HG03025 (cell line): ENCODE measurements at regions not wholly inside any gene's neighbourhood (a gene's known extent, or its start where the extent isn't known, plus 50 kb on each side); places are given as distances from the start of the nearest gene placed in this dataset.

Source experiments
- ATAC-seq: cut with Tn5 transposase; IDR thresholded peaks from one replicate; pipeline ENCODE4 v1.9.1; 2021; ENCODE audit warnings: mild to moderate bottlenecking, moderate library complexity; ENCODE audit not compliant: unreplicated experiment, low FRiP score

- ATAC-seq, result no peak
Measured at GRCh38 chr5:74430631-74431289, 209.8 kb downstream of the ENC1 start.

GRCh38 chr5:74429495-74429894, 211.0 kb downstream of the ENC1 start:
- no peak for ATAC-seq

DNA sequence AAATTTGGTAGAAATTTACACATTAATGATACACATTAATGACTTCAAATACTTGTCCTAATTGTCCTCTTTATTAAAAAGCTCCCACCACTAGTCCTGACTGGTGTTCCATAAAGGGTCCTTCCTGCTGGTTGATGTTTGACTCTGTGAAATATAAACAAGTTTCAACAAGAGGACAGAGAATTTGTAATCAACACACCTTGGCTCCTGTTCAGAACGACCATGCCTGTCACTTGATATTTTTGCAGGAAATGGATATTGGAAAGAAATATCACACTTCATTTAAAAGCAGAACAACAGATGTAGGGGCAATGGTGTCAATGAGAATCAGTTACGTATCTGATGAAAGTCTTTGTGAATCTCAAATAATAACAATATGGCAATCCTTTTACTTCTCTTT, 211.7 kb downstream of the ENC1 start:
- ATAC-seq, result no peak

DNA sequence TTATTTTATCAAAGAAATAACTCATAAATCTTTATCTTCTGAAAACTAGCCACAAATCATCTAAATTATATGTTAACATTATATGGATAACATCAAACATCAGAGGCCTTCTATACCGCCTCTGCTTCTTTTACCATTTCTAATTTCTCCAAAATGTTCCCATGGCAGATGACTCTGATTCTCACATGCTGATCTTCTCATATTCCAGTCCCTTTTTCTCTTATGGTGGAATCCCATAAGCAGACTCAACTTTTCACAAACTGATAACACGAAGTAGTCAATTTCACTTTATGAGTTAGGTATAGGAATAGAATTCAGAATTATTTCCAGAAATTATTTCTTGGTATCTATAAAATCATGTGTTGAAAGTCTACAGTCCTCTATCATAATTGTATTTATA, 212.3 kb downstream of the ENC1 start:
- ATAC-seq, result no peak

DNA sequence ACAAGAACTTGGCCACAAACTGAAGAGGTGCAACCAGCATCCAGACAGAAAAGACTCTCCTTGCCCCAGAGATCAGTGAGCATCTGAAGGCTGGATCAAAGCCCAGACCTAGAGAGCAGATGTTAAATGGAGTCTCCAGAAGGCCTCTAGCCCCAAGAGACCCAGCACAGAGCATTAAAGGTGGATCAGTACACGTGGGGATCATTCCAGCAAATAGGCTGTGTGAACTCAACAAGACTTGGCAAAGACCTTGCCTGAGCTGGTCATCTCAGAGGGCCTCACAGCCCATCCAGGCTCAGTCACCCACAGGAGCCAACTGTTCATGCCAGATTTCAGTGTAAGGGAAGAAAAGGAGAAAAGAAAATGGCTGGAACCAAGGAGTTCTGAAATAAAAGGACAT, 214.0 kb downstream of the ENC1 start:
- no peak for ATAC-seq

DNA sequence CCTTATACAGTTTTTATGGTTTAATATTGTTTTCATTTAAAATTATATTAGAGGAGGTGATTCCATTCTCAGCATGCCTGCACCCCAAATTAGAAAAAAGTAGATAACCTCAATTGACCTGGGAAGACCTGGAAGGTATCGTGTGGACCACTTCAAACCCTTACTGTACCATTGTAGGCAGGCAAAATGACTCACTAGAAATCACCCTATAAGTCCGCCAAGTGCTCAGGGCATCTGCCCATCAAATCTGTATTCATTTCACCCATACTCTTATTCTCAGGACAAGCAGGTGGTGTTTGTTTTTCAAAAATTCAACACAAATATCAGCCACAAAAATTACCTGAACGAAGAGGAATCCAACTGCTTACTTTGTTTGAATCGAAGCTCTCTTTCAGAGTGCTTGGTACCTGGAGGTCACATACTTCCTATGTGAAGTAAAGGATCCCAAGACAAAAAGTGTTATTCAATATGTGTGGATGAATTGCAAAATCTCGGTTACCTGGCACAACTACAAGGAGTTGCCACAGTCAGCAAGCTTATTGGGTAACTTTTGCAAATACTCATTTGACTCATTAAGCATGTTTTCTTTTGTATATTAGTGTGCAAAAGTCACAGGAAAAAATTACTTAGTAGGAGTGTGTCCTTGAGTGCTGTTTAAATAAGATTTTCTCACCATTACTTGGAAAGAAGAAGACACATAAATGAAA, 216.2 kb downstream of the ENC1 start:
- ATAC-seq, result no peak

GRCh38 chr5:74423383-74423782, 217.1 kb downstream of the ENC1 start:
- ATAC-seq, result no peak

DNA sequence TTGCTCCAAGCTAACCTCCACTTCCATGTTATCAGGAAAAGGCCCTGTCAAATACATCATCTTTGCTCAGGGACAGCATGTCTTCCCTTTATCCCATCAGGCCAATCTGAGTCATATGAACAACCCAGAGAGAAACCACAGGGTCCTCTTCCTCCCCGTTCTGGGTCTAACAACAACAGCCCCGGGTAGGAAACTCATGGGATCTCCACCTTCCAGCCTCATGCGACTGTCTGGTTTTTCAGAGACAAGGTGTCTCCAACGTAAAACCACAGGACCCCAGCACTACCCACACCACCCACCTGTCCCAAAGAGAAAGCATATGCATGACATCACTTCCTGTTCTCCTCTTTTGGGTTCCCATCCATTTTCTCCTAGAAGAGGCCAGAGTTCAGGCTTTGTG, 217.9 kb downstream of the ENC1 start:
- no peak for ATAC-seq

DNA sequence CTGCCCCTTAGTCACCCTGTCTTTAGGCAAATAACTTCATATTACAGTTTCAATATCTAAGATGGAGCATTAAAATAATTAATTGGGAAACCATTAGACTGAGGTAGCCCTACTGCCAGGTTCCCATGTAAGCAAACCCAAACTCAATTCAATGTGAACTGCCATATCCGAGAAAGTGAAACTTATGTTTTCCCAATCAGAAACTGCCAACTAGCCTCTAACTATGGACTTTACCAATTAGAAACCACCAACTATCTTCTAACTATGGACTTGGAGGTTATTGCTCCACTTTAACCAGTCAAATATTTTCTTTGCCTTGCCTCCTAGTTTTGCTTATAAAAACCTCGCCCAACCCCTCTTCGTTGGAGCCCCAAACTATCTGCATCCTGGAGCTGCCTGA, 218.5 kb downstream of the ENC1 start:
- no peak for ATAC-seq

DNA sequence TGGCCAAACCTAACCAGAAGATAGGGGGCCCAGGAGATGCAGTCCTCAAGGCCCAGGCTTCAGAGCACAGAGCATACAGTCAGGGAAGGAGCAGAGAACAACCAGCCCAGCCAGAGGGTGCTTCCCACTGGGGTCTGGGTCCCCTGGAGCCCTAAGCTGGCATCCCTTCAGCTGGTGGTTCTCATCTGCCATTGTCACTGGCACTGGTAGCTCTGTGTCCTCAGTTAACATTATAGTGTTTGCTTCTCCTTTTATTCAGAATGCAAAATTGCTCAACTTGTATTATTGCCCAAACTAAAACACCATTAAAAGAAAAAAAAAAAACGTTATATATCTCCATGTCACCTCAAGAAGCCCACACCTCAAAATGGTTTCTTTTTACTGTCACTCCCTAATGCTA, 219.2 kb downstream of the ENC1 start:
- no peak for ATAC-seq

GRCh38 chr5:74420947-74421346, 219.6 kb downstream of the ENC1 start:
- ATAC-seq, result no peak

GRCh38 chr5:74420220-74420619, 220.3 kb downstream of the ENC1 start:
- ATAC-seq, result no peak

GRCh38 chr5:74419468-74419867, 221.1 kb downstream of the ENC1 start:
- no peak for ATAC-seq

- no peak for ATAC-seq
Measured at GRCh38 chr5:74418709-74419108, 221.8 kb downstream of the ENC1 start.

GRCh38 chr5:74418261-74418660, 222.3 kb downstream of the ENC1 start:
- no peak for ATAC-seq

DNA sequence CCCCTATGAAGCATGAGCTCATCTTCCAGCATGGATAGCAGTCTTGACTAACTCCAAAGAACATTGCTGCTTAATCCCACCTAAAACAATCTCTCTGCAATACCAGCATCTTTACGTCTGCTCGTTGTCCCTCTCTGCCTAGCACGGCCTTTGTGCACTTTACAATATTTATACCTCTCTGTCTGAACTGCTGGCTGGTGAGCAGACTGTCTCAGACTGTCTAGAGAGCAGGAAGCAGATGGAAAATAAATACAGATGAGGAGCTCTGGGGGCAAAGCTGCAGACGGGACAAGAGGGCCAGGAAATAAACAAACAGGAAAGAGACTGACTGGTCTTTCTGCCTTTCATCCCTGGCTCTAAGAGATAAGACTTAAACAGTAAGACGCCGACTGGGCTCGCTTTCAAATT, 224.8 kb downstream of the ENC1 start:
- no peak for ATAC-seq

DNA sequence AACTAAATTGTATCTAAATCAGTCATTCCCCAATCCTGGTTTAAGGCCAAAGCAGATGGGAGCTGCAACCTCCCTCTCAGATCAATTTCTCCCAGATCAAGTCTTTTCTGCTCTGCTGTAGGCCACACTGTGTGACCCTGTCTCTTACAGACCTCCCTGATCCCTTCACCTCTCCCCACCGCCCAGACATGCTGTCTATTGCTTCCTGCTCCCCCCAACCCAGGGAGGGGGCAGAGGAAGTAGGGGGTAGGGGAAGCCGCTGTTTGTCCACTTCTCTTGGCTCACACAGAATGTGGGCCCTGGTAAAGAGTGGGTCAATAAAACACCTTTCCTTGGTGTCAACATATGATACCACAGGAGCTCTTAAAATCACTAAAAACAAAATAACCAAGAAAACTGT, 226.3 kb downstream of the ENC1 start:
- no peak for ATAC-seq

GRCh38 chr5:74413403-74414048, 227.0 kb downstream of the ENC1 start:
- ATAC-seq, result no peak

DNA sequence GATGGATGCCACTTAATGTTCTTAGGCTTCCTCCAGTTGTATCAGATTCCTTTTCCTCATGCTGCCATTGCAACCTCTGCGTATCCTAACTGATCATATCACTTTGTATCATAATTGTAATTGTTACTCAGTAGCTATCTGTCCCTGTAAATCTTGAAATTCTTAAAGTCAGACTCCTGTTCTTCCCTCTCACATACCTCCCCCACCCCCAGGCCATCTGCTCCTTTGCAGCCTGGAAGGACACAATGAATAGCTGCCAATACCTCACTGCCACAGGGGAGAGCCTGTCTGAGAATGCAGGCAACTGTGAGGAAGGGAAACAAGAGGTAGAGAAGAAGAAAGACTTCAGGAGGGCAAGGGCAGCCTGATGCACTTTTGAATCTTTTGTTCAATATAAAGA, 228.5 kb downstream of the ENC1 start:
- ATAC-seq, result no peak

DNA sequence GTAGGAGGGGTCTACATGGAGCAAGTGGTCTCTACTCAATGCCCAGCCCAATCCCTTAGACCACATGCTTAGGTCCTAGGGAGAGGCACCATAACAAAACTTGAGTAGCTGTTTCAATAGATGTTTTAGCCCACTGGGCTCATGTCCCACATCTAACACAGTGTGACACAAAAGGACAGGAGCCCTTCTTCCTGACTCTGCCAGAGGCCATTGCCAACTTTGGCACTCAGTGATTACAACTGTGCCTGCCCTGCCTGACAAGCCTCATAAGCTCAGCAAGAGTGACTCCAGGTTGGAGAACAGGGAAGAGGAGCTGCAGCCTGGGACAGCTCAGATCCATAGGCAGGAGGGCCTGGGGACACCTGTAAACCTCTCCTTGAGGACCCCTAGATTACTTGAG, 230.8 kb downstream of the ENC1 start:
- ATAC-seq, result no peak

DNA sequence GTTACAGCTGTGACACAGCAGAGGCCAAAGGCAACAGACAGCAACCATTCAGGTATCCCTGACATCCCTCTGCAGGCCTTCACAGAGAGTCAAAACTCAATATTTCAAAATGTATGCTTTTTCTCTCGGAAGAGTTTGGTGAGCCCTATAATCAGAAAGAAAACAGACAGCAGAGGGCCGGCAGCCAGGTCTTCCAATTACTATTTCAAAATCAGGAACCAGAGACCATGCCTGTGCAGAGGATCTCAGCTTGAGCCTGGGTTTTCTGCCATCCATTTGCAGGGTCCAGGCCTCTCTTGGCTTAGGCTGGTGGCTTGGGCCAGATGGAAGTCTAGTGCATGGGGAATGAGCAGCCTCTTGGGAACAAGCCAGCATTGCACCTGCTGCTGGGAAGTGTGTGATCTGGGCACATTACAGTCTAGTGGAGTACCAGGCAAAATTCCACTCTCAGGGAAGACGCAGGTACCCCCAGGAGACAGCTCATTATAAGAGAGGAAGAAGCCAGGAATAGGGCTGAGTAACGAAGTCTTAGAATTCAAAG, 231.3 kb downstream of the ENC1 start:
- ATAC-seq, result no peak
